Cerebellar nuclear complex (tissue), 1 donor: ENCODE measurements at regions not wholly inside any gene's neighbourhood (a gene's known extent, or its start where the extent isn't known, plus 50 kb on each side); places are given as distances from the start of the nearest gene placed in this dataset.
"Not testable (repeated sequence)": the region's sequence is repeated elsewhere in the genome, so short reads cannot be mapped to it uniquely, and the experiment has no call there.

ENCODE experiments used
- DNase-seq, 2 experiments: peaks; one replicate each; lab custom pipeline; 2025; lab: John Stamatoyannopoulos, UW

DNA sequence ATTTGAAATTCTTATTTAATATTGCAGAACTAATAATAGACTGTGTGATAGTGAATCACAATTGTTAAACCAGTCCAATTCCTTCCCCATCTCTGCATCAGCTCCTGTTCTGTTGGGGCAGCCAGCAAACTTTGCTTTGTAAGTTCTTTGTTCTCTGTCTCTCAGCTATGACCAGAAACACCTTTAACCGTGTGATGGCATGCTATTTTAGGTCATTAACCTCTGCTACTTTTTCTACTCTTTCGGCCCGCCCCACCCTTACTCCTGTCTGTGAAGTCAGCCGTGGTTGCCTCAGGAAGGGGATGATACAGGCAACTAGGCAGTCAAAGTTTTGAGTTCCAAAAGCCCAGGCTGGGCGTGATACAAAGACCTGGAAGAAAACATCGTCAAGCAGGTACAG lies 51.3 kb upstream of the EGFL6 start:
- DNase-seq, result no peak

DNA sequence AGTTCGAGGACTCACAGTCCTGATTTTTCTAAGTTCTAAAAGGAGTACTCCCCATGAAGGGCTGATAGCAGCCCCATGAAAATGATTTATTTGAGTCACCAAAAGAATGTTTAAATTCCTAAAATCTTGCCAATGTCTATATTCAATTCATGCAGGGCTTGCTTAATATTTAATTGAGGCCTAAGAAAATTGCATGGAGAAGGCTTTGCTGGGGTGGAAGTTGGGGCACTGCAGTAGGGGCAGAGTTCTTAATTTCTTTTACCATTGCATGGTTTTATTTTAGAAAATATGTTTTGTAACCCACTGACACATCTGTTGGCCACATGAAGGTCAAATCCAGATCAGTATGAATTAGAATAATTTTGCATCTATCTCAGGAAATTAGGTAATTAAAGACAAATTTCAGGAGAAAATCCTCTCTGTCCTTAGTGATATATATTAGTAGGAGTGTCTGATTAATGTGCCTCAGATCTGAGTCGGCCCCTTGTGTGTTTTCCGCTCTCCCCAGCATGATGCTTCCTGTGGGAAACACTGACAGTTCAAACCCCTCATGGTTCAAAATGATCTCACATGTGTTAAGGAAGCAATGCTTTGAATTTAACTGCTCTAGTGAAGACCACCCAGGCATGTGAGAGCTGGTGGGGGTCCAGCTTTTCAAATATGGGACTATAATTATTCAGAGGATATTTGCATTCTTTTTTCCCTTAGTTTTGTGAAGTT lies 54.0 kb upstream of the EGFL6 start:
- no peak for DNase-seq

GRCh38 chrX:13511944-13512330 lies 57.5 kb upstream of the EGFL6 start:
- DNase-seq, result no peak

DNA sequence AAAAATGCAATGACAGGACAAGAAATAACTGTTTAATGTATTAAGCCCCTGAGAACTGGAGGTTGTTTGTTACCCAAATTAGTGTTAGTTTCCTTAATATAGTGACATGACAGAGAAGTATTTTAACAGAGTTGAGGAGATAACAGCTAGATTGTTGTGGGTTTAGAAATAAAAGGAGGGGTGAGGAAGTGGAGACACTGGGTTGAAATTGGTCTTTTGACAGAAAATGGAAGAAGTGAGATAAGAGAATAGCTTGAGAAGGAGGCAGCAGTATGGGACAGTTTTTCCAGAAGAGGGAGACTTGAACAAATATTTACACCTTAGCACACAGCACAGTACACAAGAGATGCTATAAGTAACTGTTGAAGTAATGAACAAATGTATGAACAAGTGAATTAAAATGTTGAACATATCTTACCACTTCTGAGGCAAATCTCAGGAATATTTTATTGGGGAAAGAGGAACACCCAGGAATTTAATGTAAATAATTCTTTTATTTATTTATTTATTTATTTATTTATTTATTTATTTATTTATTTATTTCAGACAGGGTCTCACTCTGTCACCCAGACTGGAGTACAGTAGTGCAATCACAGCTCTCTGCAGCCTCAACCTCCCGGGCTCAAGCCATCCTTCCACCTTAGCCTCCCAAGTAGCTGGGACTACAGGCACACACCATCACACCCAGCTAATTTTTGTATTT lies 58.0 kb upstream of the EGFL6 start:
- DNase-seq, result no peak

- no peak for DNase-seq
Measured at GRCh38 chrX:13507893-13508292, 61.5 kb upstream of the EGFL6 start.

GRCh38 chrX:13506574-13506973 lies 62.8 kb upstream of the EGFL6 start:
- no peak for DNase-seq

DNA sequence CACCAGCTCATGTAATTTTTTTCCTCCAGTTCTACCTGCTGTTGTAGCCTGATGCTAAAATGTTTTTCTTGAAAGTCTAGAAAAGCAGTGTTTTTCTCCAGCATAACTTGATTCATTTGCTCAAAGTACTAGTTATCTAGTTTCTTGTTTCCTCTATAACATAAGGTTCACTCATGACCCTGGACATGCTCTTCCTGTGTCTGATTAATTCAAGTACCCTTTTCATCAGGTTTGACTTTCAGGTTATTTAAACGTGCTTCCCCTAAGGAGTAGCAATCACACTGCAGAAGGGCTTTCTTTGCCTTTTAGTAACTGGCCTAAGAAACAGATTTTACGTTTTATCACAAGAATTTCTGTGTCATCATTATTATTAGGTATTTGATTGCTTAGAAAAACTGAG lies 66.8 kb upstream of the EGFL6 start:
- no peak for DNase-seq

DNA sequence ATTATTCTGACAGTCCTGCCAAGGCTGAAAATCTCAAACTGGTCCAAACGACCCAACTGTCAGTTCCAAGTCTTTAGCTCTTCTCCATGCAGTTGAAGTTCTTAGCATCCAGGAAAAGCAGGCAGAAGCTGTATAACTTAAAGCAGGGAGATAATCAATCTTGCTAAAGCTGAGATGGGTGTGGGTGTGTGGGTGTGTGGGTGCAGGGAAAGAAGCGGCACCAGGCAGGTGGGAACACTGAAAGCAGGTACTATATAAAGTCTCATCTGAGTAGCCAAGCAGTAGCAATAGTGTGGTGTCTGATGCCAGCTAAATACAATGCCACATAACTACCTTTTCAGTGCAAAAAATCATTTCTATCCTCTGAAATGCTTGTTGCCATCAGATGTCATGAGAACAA lies 69.7 kb upstream of the EGFL6 start:
- DNase-seq, result no peak

- no peak for DNase-seq
Measured at GRCh38 chrX:13498238-13498637, 71.2 kb upstream of the EGFL6 start.

- DNase-seq, result no peak
Measured at GRCh38 chrX:13495232-13495631, 74.2 kb upstream of the EGFL6 start.

DNA sequence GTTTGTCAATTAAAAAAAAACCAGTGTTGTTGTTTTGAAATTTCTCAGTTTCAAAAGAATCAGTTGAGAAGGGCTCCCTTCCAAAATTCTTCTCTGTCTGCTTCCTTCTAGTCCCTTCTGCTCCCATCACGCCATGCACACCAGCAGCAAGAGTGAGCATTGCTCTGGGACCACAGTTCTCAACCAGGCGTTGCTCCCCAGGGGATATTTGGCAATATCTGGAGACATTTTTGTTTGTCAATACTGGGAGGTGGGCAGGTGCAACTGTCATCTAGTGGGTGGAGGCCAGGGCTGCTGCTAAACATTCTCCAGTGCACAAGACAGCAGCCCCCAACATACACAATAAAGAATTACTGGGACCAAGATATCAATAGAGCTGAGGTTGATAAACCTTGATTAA lies 74.8 kb upstream of the EGFL6 start:
- DNase-seq, result no peak

GRCh38 chrX:13493659-13494058 lies 75.7 kb upstream of the EGFL6 start:
- DNase-seq, result no peak

DNA sequence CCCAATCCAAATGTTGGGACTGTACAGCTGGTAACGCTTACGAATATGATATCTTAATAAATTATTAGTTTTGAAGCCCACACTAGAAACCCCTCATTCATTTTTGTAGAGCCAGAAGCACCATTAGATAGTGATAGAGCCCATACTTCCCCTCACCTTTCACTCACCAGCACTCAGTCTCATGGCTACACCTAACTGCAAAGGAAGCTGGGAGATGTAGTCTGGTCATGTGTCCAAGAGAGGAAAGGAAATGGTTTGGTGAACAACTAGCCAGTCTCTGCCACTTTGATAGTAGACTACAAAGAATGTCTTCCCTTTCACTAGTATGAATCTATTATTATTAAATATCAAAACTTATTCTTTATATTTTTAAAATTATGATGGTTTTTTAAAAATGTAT lies 77.1 kb upstream of the EGFL6 start:
- no peak for DNase-seq

GRCh38 chrX:13491061-13491460 lies 78.3 kb upstream of the EGFL6 start:
- DNase-seq, result no peak

DNA sequence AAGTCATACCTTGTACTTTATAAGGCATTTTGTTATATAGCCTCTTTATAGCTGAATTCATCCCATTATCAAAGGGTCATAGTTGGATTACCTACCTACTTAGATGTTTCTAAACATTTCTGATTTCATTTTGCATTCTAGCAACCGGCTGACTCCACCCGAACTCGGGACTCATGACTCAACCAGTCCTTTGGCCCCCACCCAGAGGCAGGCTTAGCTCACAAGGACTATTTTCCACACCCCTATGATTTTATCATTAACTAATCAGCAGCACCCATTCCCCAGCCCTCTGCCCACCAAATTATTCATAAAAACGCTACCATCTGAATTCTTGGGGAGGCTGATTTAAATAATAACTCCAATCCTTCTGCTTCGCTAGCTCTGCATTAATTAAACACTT lies 79.9 kb upstream of the EGFL6 start:
- DNase-seq, result no peak

DNA sequence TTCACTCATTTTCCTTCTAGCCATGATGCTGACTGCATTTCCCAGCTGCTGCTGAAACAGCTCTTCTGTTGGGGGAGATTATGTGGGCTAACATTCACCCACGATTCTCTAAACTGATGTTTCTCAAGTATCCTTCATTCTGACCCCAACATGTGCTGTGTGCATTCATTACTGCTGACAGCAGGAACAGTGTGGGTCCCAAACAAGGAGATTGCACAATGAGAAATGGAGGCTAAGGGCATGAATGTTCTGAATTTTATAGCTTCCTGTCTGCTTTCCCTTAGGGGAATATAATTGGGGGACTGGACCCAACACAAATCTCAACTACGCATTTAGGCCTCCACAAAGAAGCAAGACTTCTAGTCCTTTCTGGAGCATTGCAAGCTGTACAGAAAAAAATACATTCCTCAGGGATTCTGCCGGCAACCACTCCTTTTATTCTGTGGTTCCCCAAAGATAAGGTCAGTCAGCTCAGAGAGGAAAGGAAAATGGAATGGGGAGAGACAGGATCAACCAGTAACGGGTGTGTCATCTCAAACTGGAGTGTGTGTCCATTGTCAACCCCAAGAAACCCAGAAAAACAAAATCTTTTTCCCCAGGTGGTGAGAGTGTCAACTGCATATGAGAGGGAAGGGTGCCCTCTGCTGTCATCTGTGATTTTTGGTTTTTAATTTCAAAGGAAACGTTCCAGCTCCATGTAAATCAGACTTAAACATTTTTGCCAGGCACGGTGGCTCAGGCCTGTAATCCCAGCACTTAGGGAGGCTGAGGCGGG lies 81.5 kb upstream of the EGFL6 start:
- no peak for DNase-seq

DNA sequence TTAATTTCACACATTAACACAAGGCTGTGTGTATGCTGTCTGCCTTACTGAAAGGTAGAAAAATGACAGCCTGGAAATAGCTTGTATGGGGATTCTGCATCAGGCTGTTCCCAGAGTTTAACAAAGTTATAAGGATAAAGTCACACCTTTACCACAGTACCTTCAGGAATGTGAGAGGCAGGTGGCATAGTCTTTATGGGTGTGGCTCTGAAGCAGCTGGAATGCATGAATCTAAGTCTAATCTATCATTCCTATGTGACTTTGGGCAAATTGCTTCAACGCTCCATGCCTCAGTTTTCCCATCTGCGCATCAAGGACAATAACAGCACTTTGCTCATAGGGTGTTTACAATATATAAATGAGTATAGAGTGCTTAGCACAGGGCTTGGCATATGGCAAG lies 84.2 kb upstream of the EGFL6 start:
- no peak for DNase-seq

GRCh38 chrX:13483773-13484172 lies 85.6 kb upstream of the EGFL6 start:
- DNase-seq, result no peak

DNA sequence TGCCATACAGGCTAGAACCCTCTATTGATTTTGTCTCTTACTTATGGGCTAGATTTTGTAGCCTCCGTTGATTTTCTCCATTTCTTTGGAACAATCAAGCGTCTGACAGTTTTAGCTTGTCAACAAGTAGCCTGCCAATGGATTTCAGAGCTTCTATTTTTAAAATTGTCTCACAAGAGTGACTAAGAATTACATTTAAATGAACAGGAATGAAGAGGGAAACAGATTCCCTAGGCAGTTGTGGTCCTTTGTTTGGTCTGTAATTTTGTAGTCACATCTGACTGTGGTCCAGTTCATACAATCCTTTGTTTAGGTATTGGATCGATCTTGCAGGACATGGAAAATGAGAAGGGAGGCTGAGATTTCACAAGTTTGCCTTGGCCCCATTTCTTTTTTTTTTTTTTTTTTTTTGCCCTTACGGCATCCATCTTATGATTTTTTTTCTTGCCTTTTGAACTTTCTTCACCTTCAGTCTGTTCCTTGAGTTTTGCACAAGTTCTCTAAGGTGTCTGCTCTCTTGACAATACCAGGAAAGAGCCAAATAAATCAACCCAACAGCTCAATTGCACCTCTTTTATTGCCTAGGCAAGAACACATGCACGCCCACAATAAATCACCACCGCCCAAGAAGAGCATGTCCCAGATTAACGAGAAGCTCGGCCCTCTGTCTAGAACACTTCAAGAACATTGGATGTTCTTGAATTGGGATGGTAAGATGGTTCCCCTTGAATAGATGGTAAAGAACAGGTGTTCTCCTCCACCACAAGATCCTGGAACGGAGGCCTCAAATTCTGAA lies 86.5 kb upstream of the EGFL6 start:
- DNase-seq, result no peak

- not testable (repeated sequence) for DNase-seq
Measured at GRCh38 chrX:13480780-13481179, 88.6 kb upstream of the EGFL6 start.

- DNase-seq, result no peak
Measured at GRCh38 chrX:13479452-13479813, 90.0 kb upstream of the EGFL6 start.

DNA sequence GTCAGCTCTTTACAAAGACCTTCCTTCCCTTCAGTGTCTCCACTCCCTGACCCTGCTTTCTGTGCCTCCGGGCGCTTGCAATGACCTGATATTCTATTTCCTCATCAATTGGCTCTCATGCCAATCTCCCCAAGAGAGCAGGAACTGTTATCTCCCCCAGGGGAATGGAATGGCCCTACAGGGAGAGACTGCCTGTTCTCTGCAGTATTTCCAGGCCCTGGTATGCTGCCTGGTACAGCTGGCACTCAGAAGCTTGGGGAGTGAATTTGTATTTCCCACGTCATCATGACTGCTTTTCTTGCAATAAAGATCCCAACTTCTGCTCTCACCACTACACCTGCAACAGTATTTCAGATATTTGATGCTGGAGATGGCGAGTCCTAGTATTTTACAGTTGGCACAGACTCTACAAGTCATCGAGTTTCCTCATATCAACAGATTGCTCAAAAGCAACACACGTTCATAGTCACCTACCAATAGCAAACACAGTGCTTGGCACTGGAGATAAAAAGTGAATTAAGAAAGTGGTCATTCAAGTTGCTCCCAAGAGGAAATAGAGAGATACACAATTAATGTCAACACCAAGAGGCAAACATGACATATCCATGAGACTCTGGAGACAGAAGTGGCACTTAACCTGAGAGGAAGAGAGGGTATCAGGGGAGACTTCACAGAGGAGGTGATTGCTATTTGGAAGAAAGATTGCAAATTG lies 90.5 kb upstream of the EGFL6 start:
- no peak for DNase-seq
